SH-SY5Y (cell line): ENCODE measurements at regions not wholly inside any gene's neighbourhood (a gene's known extent, or its start where the extent isn't known, plus 50 kb on each side); places are given as distances from the start of the nearest gene placed in this dataset.

Experiments
- GATA2 ChIP-seq: IDR thresholded peaks from 2 replicates; pipeline ENCODE4 v1.6.1; 2011; ENCODE audit warnings: mild to moderate bottlenecking, low read depth, low read length
- GATA3 ChIP-seq: IDR thresholded peaks from 2 replicates; pipeline ENCODE4 v1.6.1; 2011; ENCODE audit warnings: low read depth, mild to moderate bottlenecking, low read length, moderate library complexity

DNA sequence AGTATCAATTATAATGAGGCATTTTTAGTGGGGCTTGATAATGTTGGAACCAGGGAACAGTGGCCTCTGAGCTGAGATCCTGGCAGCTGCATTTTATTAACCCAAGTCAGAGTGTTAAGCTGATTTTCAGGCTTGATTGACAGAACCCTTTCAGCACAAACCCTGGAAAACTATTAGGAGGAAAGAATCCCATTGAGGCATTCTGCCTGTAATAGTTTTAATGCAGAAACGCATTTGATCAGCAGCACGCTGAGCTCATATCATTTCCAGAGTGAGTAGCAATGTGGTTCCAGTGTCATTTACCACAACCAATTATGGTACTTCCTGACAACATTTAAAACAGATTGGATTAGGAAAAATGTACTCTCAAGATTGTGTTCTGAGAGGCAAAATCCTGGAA, 78.3 kb upstream of the BARHL2 start:
- TF ChIP-seq GATA3 (no peak), GATA2 (no peak)
